ENCODE measurements at regions not wholly inside any gene's neighbourhood (a gene's known extent, or its start where the extent isn't known, plus 50 kb on each side); places are given as distances from the start of the nearest gene placed in this dataset.
A peak's percentile ranks its signal among the peaks of the same experiment; 100 is the strongest.

DNA sequence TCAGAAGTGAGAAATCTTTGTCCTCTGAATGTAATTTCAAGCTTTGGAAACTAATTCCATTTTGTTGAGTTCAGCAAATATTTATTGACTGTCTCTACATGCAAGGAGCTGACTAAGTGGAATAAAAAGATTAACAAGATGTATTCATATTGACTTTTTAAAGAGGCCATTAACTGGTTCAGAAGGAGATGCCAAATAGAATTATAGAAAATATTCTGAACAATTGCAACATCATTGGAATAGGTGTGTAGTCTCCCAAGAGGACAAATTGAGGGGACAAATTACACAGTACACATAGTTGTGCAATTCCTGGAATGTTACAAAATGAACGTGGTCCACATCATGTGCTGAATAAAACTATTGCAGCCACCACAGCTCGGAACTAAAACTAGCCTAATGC is 224.2 kb downstream of the NPR3 start:
- H3K9me3 ChIP-seq (replicated peaks in 1 of 2; ENCODE audit: control insufficient read depth in 2 of 2, insufficient read depth in 1 of 2, low read depth in 1 of 2, low read length in 2 of 2): no peaks in the 10 kb centered on the region

GRCh38 chr5:32936329-32936728 is 225.2 kb downstream of the NPR3 start:
- no peak overlapping the region for H2BK120ac ChIP-seq (ENCODE audit: low read depth, low read length)
- no peak overlapping the region for H2BK5ac ChIP-seq (ENCODE audit: low read length)
- no peak overlapping the region for H3K9ac ChIP-seq (ENCODE audit: low read depth, low read length, poor library complexity)
- H3K14ac ChIP-seq (ENCODE audit: low read length): no peak overlapping the region
- no peaks in the 10 kb centered on the region for H3K27me3 ChIP-seq (ENCODE audit: control insufficient read depth in 3 of 3, insufficient read depth in 3 of 3, low read depth in 1 of 3, low read length in 3 of 3)
- no peak overlapping the region for H3K23ac ChIP-seq (ENCODE audit: low read depth, low read length, poor library complexity)
- H3K9me3 ChIP-seq (replicated peaks in 1 of 2; ENCODE audit: control insufficient read depth in 2 of 2, insufficient read depth in 1 of 2, low read depth in 1 of 2, low read length in 2 of 2): no peaks in the 10 kb centered on the region
- H4K91ac ChIP-seq (ENCODE audit: low read depth, low read length, poor library complexity): no peak overlapping the region
- H3K4me3 ChIP-seq (ENCODE audit: low read length in 2 of 2): no peak overlapping the region
- H2AK5ac ChIP-seq (ENCODE audit: low read depth, low read length): no peak overlapping the region
- no peak overlapping the region for H2BK12ac ChIP-seq (ENCODE audit: low read length)
- H3K27ac ChIP-seq (replicated peaks; ENCODE audit: low read length): no peak overlapping the region
- WGBS, 2 donors (ENCODE audit: extremely low coverage in 2 of 2, insufficient read length in 2 of 2, insufficient replicate concordance in 1 of 2): no CpG with 5 or more reads among the region's 4 CpGs
- H3K79me1 ChIP-seq (ENCODE audit: low read depth, low read length): no peaks in the 10 kb centered on the region
- no peaks in the 10 kb centered on the region for H3K4me1 ChIP-seq (ENCODE audit: control insufficient read depth in 2 of 2, insufficient read depth in 1 of 2, low read depth in 1 of 2, low read length in 2 of 2)
- no peak overlapping the region for H4K8ac ChIP-seq (ENCODE audit: low read depth, low read length)
- no peak overlapping the region for H3K4me2 ChIP-seq (ENCODE audit: insufficient read depth, low read length, poor library complexity, severe bottlenecking)
- H2AFZ ChIP-seq (ENCODE audit: low read length): no peak overlapping the region
- no peak overlapping the region for H3K4ac ChIP-seq (ENCODE audit: low read length)
- no peak for DNase-seq (ENCODE audit: low spot score)
- H2BK15ac ChIP-seq (ENCODE audit: low read length): no peak overlapping the region
- no peaks in the 10 kb centered on the region for H3K36me3 ChIP-seq (replicated peaks in 1 of 2; ENCODE audit: control insufficient read depth in 2 of 2, insufficient read depth in 2 of 2, low read length in 2 of 2)
- no peak overlapping the region for H3K18ac ChIP-seq (ENCODE audit: low read length)

More for the DNA sequence above, 224.2 kb downstream of the NPR3 start:
- Histone ChIP-seq H3K18ac (ENCODE audit: low read length) (no peak overlapping the region), H2BK120ac (ENCODE audit: low read depth, low read length) (no peak overlapping the region), H3K23ac (ENCODE audit: low read depth, low read length, poor library complexity) (no peak overlapping the region), H2BK5ac (ENCODE audit: low read length) (no peak overlapping the region), H2AK5ac (ENCODE audit: low read depth, low read length) (no peak overlapping the region), H3K79me1 (ENCODE audit: low read depth, low read length) (no peaks in the 10 kb centered on the region), H3K4ac (ENCODE audit: low read length) (no peak overlapping the region), H3K27ac (replicated peaks; ENCODE audit: low read length) (no peak overlapping the region), H2BK15ac (ENCODE audit: low read length) (no peak overlapping the region), H3K36me3 (replicated peaks in 1 of 2; ENCODE audit: control insufficient read depth in 2 of 2, insufficient read depth in 2 of 2, low read length in 2 of 2) (no peaks in the 10 kb centered on the region), H4K91ac (ENCODE audit: low read depth, low read length, poor library complexity) (no peak overlapping the region), H3K4me1 (ENCODE audit: control insufficient read depth in 2 of 2, insufficient read depth in 1 of 2, low read depth in 1 of 2, low read length in 2 of 2) (no peaks in the 10 kb centered on the region), H2AFZ (ENCODE audit: low read length) (no peak overlapping the region), H3K4me2 (ENCODE audit: insufficient read depth, low read length, poor library complexity, severe bottlenecking) (no peak overlapping the region), H3K9ac (ENCODE audit: low read depth, low read length, poor library complexity) (no peak overlapping the region), H4K8ac (ENCODE audit: low read depth, low read length) (no peak overlapping the region), H3K27me3 (ENCODE audit: control insufficient read depth in 3 of 3, insufficient read depth in 3 of 3, low read depth in 1 of 3, low read length in 3 of 3) (no peaks in the 10 kb centered on the region), H3K4me3 (ENCODE audit: low read length in 2 of 2) (no peak overlapping the region), H3K14ac (ENCODE audit: low read length) (no peak overlapping the region), H2BK12ac (ENCODE audit: low read length) (no peak overlapping the region)
- no CpG with 5 or more reads among the region's 2 CpGs for WGBS, 2 donors (ENCODE audit: extremely low coverage in 2 of 2, insufficient read length in 2 of 2, insufficient replicate concordance in 1 of 2)
- DNase-seq (ENCODE audit: low spot score): no peak

- DNase-seq (ENCODE audit: low spot score): no peak
- Histone ChIP-seq H2BK5ac (ENCODE audit: low read length) (no peak overlapping the region), H3K4ac (ENCODE audit: low read length) (no peak overlapping the region), H2BK120ac (ENCODE audit: low read depth, low read length) (no peak overlapping the region), H4K8ac (ENCODE audit: low read depth, low read length) (no peak overlapping the region), H3K27me3 (ENCODE audit: control insufficient read depth in 3 of 3, insufficient read depth in 3 of 3, low read depth in 1 of 3, low read length in 3 of 3) (no peaks in the 10 kb centered on the region), H3K27ac (replicated peaks; ENCODE audit: low read length) (no peak overlapping the region), H3K4me2 (ENCODE audit: insufficient read depth, low read length, poor library complexity, severe bottlenecking) (no peak overlapping the region), H4K91ac (ENCODE audit: low read depth, low read length, poor library complexity) (no peak overlapping the region), H3K36me3 (replicated peaks in 1 of 2; ENCODE audit: control insufficient read depth in 2 of 2, insufficient read depth in 2 of 2, low read length in 2 of 2) (no peaks in the 10 kb centered on the region), H3K23ac (ENCODE audit: low read depth, low read length, poor library complexity) (no peak overlapping the region), H2AFZ (ENCODE audit: low read length) (no peak overlapping the region), H3K9me3 (replicated peaks in 1 of 2; ENCODE audit: control insufficient read depth in 2 of 2, insufficient read depth in 1 of 2, low read depth in 1 of 2, low read length in 2 of 2) (no peaks in the 10 kb centered on the region), H2AK5ac (ENCODE audit: low read depth, low read length) (no peak overlapping the region), H3K4me1 (ENCODE audit: control insufficient read depth in 2 of 2, insufficient read depth in 1 of 2, low read depth in 1 of 2, low read length in 2 of 2) (no peaks in the 10 kb centered on the region), H3K4me3 (ENCODE audit: low read length in 2 of 2) (no peak overlapping the region), H3K14ac (ENCODE audit: low read length) (no peak overlapping the region), H2BK15ac (ENCODE audit: low read length) (no peak overlapping the region), H3K79me1 (ENCODE audit: low read depth, low read length) (no peaks in the 10 kb centered on the region), H2BK12ac (ENCODE audit: low read length) (no peak overlapping the region), H3K9ac (ENCODE audit: low read depth, low read length, poor library complexity) (no peak overlapping the region), H3K18ac (ENCODE audit: low read length) (no peak overlapping the region)
- no CpG with 5 or more reads among the region's 6 CpGs for WGBS, 2 donors (ENCODE audit: extremely low coverage in 2 of 2, insufficient read length in 2 of 2, insufficient replicate concordance in 1 of 2)
Observed at GRCh38 chr5:32942225-32942989, 231.3 kb downstream of the NPR3 start.

DNA sequence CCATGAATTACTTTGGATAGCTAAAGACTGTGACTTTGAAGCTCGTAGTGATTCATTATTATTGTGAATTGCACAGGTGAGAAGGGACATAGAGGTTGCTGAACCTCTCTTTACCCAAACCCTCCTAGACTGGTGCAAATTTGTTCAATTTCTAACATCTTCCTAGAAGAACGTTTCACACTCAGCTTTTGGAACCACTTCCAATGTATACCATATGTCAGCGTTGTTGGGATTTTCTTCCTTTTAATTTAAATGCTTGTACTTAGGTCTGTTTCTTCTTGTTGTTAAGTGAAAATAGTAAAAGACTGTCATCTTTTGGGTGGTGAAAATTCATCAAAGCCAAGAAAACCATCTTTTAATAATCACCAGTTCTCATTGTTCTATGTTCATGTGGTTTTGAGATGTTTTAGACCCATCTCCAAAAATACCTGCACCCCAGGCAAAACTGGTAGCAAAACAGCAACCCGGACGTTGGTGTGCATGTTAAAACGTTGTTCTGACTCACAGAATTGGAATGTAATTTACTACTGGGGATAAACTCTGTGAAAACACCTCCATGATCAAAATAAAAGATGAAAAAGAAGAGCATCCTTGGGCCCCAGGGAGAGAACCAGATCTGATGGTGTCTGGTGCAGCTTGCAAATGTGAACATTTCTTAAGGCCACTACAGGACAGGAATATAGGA is 238.3 kb downstream of the NPR3 start:
- peak overlapping the region; percentile 18 for H3K4me2 ChIP-seq (ENCODE audit: insufficient read depth, low read length, poor library complexity, severe bottlenecking)
- no peak for DNase-seq (ENCODE audit: low spot score)
- H2AK5ac ChIP-seq (ENCODE audit: low read depth, low read length): no peak overlapping the region
- no peak overlapping the region for H3K27ac ChIP-seq (replicated peaks; ENCODE audit: low read length)
- no CpG with 5 or more reads among the region's 6 CpGs for WGBS, 2 donors (ENCODE audit: extremely low coverage in 2 of 2, insufficient read length in 2 of 2, insufficient replicate concordance in 1 of 2)
- peaks cover 0 to 7% of the 10 kb centered on the region in 2 donors for H3K4me1 ChIP-seq (ENCODE audit: control insufficient read depth in 2 of 2, insufficient read depth in 1 of 2, low read depth in 1 of 2, low read length in 2 of 2)
- no peak overlapping the region for H4K8ac ChIP-seq (ENCODE audit: low read depth, low read length)
- no peak overlapping the region for H2BK15ac ChIP-seq (ENCODE audit: low read length)
- H3K36me3 ChIP-seq (replicated peaks in 1 of 2; ENCODE audit: control insufficient read depth in 2 of 2, insufficient read depth in 2 of 2, low read length in 2 of 2): no peaks in the 10 kb centered on the region
- H3K18ac ChIP-seq (ENCODE audit: low read length): no peak overlapping the region
- H4K91ac ChIP-seq (ENCODE audit: low read depth, low read length, poor library complexity): no peak overlapping the region
- no peak overlapping the region for H2BK5ac ChIP-seq (ENCODE audit: low read length)
- no peaks in the 10 kb centered on the region for H3K79me1 ChIP-seq (ENCODE audit: low read depth, low read length)
- no peaks in the 10 kb centered on the region for H3K9me3 ChIP-seq (replicated peaks in 1 of 2; ENCODE audit: control insufficient read depth in 2 of 2, insufficient read depth in 1 of 2, low read depth in 1 of 2, low read length in 2 of 2)
- H2BK12ac ChIP-seq (ENCODE audit: low read length): no peak overlapping the region
- no peak overlapping the region for H2BK120ac ChIP-seq (ENCODE audit: low read depth, low read length)
- H2AFZ ChIP-seq (ENCODE audit: low read length): no peak overlapping the region
- no peak overlapping the region for H3K4ac ChIP-seq (ENCODE audit: low read length)
- no peak overlapping the region for H3K9ac ChIP-seq (ENCODE audit: low read depth, low read length, poor library complexity)
- H3K23ac ChIP-seq (ENCODE audit: low read depth, low read length, poor library complexity): no peak overlapping the region
- no peak overlapping the region for H3K14ac ChIP-seq (ENCODE audit: low read length)
- H3K27me3 ChIP-seq (ENCODE audit: control insufficient read depth in 3 of 3, insufficient read depth in 3 of 3, low read depth in 1 of 3, low read length in 3 of 3): no peaks in the 10 kb centered on the region
- no peak overlapping the region for H3K4me3 ChIP-seq (ENCODE audit: low read length in 2 of 2)
